Psoas muscle (tissue), 7 donors: ENCODE measurements at regions not wholly inside any gene's neighbourhood (a gene's known extent, or its start where the extent isn't known, plus 50 kb on each side); places are given as distances from the start of the nearest gene placed in this dataset.
"Not testable (repeated sequence)": the region's sequence is repeated elsewhere in the genome, so short reads cannot be mapped to it uniquely, and the experiment has no call there.

Experiments used
- ATAC-seq, 4 donors: fragments of 200-7000 bp; cut with Tn5 transposase; one replicate each; pipeline ENCODE4 v1.9.1; 2020; ENCODE audit warnings: moderate library complexity in 3 of 4, mild to moderate bottlenecking in 2 of 4
- DNase-seq, 2 donors: peaks; one replicate each; pipeline ENCODE4 v3.0.0-alpha.2; 2020
- H3K27ac ChIP-seq: fragments of 200-600 bp; one replicate; pipeline ENCODE4 v1.8.0; 2022
- H3K27me3 ChIP-seq, 3 donors: fragments of 200-600 bp in 1 of 3; one replicate each; pipeline versions ENCODE4 v1.6.1 to v1.8.0; 2013 to 2022; ENCODE audit warnings: low read length in 2 of 3, mild to moderate bottlenecking in 2 of 3, moderate library complexity in 1 of 3; ENCODE audit not compliant: insufficient read depth in 3 of 3
- H3K36me3 ChIP-seq, 2 donors: fragments of 200-600 bp in 1 of 2; one replicate each; pipeline versions ENCODE4 v1.6.1 to v1.8.0; 2013 to 2022; ENCODE audit warnings: low read depth in 1 of 2, mild to moderate bottlenecking in 1 of 2, moderate library complexity in 1 of 2; ENCODE audit not compliant: insufficient read depth in 1 of 2
- H3K4me1 ChIP-seq: fragments of 200-600 bp; one replicate; pipeline ENCODE4 v1.8.0; 2022
- H3K4me3 ChIP-seq: fragments of 200-600 bp; one replicate; pipeline ENCODE4 v1.8.0; 2022; ENCODE audit warnings: mild to moderate bottlenecking
- H3K9me3 ChIP-seq: fragments of 200-600 bp; one replicate; pipeline ENCODE4 v1.8.0; 2022
- WGBS, 3 donors: extraction: QIAGEN DNeasy Blood & Tissue Kit; methylation state at CpG; one replicate each; pipeline versions ENCODE4 v1.1.6 to v1.1.7; 2013; 5-methylcytosine and 5-hydroxymethylcytosine counted together
- intact Hi-C, 2 donors: fragments of 100-400 bp; cut with DNase I; formaldehyde crosslinking; loops; one replicate each; pipeline versions ENCODE4 v1.11.0 to v1.14.2; 2022
- TF ChIP-seq, protein P1 (sequence below): fragments of 200-600 bp; IDR thresholded peaks from one replicate; pipeline ENCODE4 v1.8.0; 2022; ENCODE audit warnings: antibody characterized with exemption
- donor health status: healthy with polysubstance abuse.
- donor health status: DM: no; HTN: no; CAD: no; lungs with moderate emphysema.
- donor health status: Bipolar disorder and iron deficiency.
- donor health status: healthy.
- donor health status: DM: yes; HTN: yes; CAD: no.
- donor health status: DM: no; HTN: no; CAD: no.
- donor health status: DM: yes; HTN: yes; CAD: no.

DNA sequence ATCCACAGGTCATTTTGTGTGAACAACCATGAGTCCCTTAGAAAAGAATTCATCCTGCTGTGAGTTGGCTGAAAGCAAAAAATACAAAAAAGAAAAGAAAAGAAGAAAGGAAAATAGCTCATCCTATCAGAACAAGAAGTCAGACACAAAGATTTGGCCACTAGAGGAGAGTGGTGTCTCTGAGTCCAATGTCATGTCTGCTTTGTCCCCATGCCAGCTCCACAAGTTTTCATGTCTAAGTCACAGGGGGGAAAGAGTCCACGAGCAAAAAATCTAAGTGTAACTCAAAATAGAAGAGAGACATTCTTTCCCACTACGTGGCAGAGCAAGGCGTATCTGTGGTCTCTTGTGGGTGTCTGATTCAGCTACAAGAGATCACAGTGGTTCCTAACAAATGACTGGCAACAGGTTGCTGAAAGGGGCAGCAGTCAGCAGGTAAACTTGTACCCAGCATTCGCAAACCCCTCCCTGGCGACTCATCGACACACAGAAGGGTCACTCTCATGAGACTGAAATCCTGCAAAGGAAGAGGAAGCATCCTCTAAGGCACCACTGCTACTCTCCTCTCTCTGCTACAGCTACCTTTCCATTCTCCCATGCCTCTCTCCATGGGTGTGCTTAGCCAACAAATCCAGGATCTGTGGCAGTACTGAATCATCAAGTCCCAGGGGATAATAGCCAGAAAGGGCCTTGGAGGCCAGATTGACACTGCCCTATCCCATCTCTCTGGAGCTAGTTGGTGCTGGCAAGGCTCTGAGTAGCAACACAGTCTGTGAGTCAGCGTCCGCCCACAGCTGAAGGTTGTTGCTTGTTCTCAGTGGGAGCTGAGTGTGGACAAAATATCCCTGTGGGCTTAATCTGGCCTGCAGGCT is 123.0 kb upstream of the SLC39A10 start:
- ATAC-seq = peak in 3 of 4 donors; percentile 53 to 82 (median 80)
- 24 to 44% (median 27%) methylated on average over 8 of the region's 8 CpGs for whole genome bisulfite sequencing, 3 donors
- no peaks in the 10 kb centered on the region for H3K4me1 ChIP-seq

DNA sequence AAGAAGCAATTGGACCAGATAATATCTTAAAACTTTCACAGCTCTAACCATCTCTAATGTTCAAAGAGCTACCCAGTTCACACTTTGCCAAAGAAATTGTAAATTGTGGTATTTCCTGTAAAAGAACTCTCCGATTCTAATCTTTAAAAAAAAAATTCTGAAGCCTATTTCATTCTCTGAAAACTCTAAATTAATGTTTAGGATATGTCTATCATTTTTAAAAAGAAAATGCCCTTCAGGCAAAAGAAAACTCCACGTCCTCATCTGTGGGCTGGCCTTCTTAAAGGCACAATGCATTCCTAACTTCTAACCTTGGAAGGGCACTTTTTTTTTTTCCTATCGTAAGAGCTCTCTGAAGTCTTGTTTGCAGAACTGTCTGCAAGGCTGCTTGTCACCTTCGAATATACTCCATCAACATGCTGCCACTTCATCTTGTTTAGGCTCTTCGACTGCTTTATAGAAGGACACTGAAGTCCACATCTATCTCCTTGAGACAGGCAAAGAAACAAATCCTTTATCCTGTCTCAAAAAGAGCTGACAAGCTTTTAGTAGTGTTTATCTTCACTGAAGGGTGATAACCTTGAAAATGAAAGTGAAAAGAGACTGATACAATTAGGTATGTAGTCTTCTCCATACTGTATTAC is 124.3 kb upstream of the SLC39A10 start:
- Histone ChIP-seq H3K9me3 (no peaks in the 10 kb centered on the region), H3K36me3 (no peaks in the 10 kb centered on the region), H3K4me3 (no peak overlapping the region), H3K27me3 (no peaks in the 10 kb centered on the region), H3K27ac (no peak overlapping the region), H3K4me1 (no peaks in the 10 kb centered on the region)
- intact Hi-C loops = no loop called here
- DNase-seq (no peak), ATAC-seq (no peak)
- WGBS, 3 donors = 17 to 27% (median 22%) methylated on average over 5 of the region's 5 CpGs
- TF ChIP-seq, protein P1, sequence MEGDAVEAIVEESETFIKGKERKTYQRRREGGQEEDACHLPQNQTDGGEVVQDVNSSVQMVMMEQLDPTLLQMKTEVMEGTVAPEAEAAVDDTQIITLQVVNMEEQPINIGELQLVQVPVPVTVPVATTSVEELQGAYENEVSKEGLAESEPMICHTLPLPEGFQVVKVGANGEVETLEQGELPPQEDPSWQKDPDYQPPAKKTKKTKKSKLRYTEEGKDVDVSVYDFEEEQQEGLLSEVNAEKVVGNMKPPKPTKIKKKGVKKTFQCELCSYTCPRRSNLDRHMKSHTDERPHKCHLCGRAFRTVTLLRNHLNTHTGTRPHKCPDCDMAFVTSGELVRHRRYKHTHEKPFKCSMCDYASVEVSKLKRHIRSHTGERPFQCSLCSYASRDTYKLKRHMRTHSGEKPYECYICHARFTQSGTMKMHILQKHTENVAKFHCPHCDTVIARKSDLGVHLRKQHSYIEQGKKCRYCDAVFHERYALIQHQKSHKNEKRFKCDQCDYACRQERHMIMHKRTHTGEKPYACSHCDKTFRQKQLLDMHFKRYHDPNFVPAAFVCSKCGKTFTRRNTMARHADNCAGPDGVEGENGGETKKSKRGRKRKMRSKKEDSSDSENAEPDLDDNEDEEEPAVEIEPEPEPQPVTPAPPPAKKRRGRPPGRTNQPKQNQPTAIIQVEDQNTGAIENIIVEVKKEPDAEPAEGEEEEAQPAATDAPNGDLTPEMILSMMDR = no peak

More for the DNA sequence above, 123.0 kb upstream of the SLC39A10 start:
- Histone ChIP-seq H3K27me3 (no peaks in the 10 kb centered on the region), H3K9me3 (no peaks in the 10 kb centered on the region), H3K27ac (no peak overlapping the region), H3K36me3 (no peaks in the 10 kb centered on the region), H3K4me3 (no peak overlapping the region)
- peak; percentile 58 to 63 for DNase-seq
- TF ChIP-seq, protein P1 = no peak
- intact Hi-C loops = no loop called here

DNA sequence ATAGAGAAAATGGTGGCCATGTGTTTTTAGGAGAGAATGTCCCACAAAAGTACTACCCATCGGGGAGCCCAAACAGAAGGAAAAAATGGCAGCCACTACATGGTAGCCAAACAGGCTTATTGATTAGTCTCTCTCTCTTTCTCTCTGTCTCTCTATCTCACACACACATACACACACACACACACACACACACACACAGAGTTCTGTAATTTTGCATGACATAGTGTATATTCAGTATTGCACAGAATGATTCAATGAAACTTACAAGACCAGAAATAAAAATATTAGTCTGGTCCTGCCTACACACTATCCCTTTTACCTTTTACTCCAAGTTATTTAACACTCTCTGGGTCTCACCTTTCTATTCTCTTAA is 124.8 kb upstream of the SLC39A10 start:
- 53 to 79% (median 61%) methylated on average over 1 of the region's 1 CpG for WGBS, 3 donors
- no peak overlapping the region for H3K4me3 ChIP-seq
- ATAC-seq = no peak
- H3K27ac ChIP-seq = no peak overlapping the region
- intact Hi-C loops = no loop called here
- H3K27me3 ChIP-seq = no peaks in the 10 kb centered on the region
- no peaks in the 10 kb centered on the region for H3K36me3 ChIP-seq
- TF ChIP-seq, protein P1 = no peak
- H3K9me3 ChIP-seq = no peaks in the 10 kb centered on the region
- H3K4me1 ChIP-seq = no peaks in the 10 kb centered on the region
- DNase-seq = no peak

DNA sequence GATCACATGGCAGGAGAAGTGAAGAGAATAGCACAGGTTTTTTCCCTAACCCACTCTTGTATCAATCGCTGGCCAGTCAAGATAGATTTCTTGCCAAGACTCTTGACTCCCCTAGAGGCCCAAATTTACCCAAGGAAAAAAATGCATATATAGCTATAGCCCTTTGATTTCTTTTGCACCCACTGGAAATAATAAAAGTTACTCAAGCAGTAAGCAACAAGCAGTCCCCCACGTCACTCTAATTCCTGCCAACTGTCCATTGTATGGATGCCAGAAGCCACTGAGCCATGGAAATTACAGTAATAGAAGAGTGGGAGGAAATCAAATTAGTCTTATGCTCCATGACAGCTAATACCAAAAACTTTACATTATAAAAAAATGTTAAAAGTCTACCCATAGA is 125.3 kb upstream of the SLC39A10 start:
- 29 to 49% (median 35%) methylated on average over 2 of the region's 2 CpGs for WGBS, 3 donors

DNA sequence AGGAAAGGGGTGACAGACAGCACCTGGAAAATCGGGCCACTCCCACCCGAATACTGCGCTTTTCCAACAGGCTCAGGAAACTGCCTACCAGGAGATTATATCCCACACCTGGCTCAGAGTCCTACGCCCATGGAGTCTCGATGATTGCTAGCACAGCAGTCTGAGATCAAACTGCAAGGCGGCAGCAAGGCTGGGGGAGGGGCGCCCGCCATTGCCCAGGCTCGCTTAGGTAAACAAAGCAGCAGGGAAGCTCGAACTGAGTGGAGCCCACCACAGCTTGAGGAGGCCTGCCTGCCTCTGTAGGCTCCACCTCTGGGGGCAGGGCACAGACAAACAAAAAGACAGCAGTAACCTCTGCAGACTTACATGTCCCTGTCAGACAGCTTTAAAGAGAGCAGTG is 133.8 kb upstream of the SLC39A10 start:
- H3K4me1 ChIP-seq, H3K9me3 ChIP-seq, DNase-seq, H3K4me3 ChIP-seq, H3K36me3 ChIP-seq, H3K27ac ChIP-seq, intact Hi-C loops, ATAC-seq, H3K27me3 ChIP-seq: not testable (repeated sequence)
- 85 to 92% (median 87%) methylated on average over 9 to 10 of the region's 10 CpGs for WGBS, 3 donors

More for the DNA sequence above, 125.3 kb upstream of the SLC39A10 start:
- H3K36me3 ChIP-seq = no peaks in the 10 kb centered on the region
- DNase-seq (no peak), ATAC-seq (no peak)
- H3K4me3 ChIP-seq = no peak overlapping the region
- H3K27me3 ChIP-seq = no peaks in the 10 kb centered on the region
- TF ChIP-seq, protein P1 = no peak
- no peak overlapping the region for H3K27ac ChIP-seq
- H3K4me1 ChIP-seq = no peaks in the 10 kb centered on the region
- H3K9me3 ChIP-seq = no peaks in the 10 kb centered on the region
- intact Hi-C loops = no loop called here
